ENCODE measurements at regions not wholly inside any gene's neighbourhood (a gene's known extent, or its start where the extent isn't known, plus 50 kb on each side); places are given as distances from the start of the nearest gene placed in this dataset.

- Histone ChIP-seq H3K4me1 (no peaks in the 10 kb centered on the region), H3K9me3 (no peaks in the 10 kb centered on the region), H3K27ac (no peak overlapping the region), H3K36me3 (no peaks in the 10 kb centered on the region), H3K27me3 (no peaks in the 10 kb centered on the region), H3K4me3 (no peak overlapping the region)
- in situ Hi-C loops (cut with MboI; ENCODE audit: low pct_ligation_motif_present in 1 of 4, low pct_unique_long_range_greater_than_20kb in 1 of 4, low sequenced_read_pairs in 3 of 4), result no loop called here
- TF ChIP-seq CTCF (IDR thresholded peaks at IDR 0.05) (no peak), EP300 (IDR thresholded peaks at IDR 0.05; ENCODE audit: low read depth) (no peak)
- 83 to 100% methylated on average over 1 of the region's 1 CpG for WGBS, 2 donors (ENCODE audit: low coverage in 1 of 2)
- DNase-seq, result no peak
- intact Hi-C loops (cut with DNase I; ENCODE audit: low total_unique reads), result no loop called here
Observed at GRCh38 chr11:112911124-112911523, 50.1 kb upstream of the NCAM1 start.

Small RNA genes in the stretch of these regions (small RNA-seq; reads per million reads assigned to genes)
- gene RF00477, result 0 reads per million in 4 donors
- 0 to 0.24 (median 0) reads per million in 4 donors for gene RNU6-44P

Data from transverse colon (tissue), 4 donors.